GM21381 (cell line): ENCODE measurements at regions not wholly inside any gene's neighbourhood (a gene's known extent, or its start where the extent isn't known, plus 50 kb on each side); places are given as distances from the start of the nearest gene placed in this dataset.

ENCODE experiments used
- ATAC-seq: cut with Tn5 transposase; IDR thresholded peaks from one replicate; pipeline ENCODE4 v1.9.1; 2021; ENCODE audit warnings: mild to moderate bottlenecking, moderate library complexity; ENCODE audit not compliant: unreplicated experiment

DNA sequence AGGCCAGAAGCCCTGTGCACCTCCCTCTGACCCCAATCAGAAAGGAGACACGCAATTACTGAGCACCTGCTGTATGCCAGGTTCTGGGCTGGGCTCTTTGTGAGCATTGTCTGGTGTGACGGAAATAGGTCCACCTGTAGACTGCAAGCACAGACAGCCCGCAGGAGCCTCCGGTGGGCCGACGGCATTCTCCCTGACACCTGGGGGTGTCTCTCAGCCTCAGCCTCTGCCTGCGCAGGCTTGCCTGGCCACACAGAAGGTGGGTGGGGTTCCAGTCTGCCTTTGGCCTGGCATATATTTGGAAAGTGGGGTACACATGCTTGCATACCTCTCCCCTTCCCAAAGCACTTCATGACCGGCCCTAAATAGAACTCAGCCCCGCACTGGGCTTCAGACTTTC, 129.3 kb downstream of the BUD13 start:
- no peak for ATAC-seq

DNA sequence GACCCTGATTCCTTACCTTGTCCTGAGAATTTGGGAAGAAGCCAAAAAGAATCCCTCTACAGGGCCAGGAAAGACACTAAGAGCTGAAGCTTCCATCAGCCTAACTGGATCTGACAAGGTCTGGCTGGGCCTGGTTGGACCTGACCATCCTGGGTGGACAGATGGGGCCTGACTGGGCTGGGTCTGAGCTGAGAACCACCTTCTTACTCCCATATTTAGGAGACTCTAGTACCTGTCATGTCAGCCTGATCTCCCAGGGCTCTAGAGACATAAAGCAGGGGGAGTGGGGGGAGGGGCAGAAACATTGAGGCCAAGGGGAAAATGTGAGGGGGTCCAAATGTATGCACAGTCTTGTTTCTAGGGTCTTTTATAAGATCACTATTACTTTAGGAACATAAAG, 129.9 kb downstream of the BUD13 start:
- no peak for ATAC-seq

DNA sequence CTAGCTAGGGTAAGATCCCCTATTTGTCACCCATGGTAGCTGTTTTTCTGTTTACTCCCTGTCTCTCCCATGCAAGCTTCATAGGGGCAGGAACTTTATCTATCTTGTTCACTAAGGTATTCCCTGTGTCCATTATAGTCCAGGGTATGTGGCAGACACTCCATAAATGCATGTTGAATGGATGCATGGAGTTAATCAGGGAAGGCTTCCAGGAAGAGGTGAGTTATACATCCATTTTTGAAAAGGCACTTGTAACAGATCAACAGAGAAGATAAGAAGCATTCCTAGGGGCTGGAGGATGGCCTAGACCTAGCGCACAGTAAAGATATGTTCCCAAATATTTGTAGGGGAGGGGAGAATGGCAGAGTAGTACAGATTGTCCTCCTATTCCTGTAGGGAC, 130.3 kb downstream of the BUD13 start:
- no peak for ATAC-seq

GRCh38 chr11:116641561-116642045, 131.2 kb downstream of the BUD13 start:
- ATAC-seq = no peak

- no peak for ATAC-seq
These were observed 132.0 kb downstream of the BUD13 start for GRCh38 chr11:116640641-116641402.

GRCh38 chr11:116638463-116638862, 134.3 kb downstream of the BUD13 start:
- ATAC-seq = no peak

- ATAC-seq = no peak
These were observed 135.0 kb downstream of the BUD13 start for GRCh38 chr11:116637766-116638165.

DNA sequence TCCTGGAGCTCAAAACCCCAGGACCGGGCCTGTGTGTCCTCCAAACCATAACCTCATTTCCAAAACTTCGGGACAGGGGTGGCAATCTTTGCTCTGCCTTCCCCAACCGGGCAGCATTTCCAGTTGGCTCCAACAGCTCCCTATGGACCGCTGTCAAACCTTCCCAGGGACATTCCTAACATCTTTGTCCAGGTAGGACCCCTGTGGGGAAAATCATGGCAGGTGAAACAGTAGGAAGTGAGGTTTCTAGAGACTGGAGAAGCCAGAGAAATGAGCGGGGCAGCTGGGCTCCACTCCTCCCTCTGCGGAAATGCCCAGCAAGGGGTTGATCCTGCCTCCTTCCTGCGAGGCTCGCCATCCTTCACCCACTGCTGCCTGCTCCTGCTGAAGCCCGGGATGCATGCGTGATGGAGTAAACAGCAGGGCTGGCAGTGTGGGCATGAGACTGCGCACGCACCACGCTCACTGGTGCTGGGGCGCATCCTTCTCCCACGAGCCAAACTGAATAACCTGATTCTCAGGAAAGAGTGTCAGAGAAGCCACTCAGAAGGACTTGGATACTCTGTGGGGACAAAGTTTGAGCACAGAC, 136.4 kb downstream of the BUD13 start:
- no peak for ATAC-seq

DNA sequence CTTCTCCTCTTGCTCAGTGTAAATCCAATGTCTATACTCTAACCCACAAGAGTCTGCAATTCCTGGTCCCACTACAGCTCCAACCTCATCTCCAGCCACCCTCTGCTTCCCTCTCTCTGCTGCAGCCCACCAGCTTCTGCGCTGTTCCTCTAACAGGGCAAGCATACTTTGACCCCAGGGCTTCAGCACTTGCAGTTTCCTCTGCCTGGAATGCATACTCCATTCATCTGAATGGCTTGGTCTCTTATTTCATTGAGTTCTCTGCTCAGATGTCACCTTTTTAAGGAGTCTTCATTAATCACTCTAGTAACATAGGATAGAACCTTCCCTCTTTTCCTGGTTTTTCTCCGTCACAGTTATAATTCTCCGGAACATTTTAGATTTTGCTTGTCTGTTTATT, 141.6 kb downstream of the BUD13 start:
- ATAC-seq = no peak

DNA sequence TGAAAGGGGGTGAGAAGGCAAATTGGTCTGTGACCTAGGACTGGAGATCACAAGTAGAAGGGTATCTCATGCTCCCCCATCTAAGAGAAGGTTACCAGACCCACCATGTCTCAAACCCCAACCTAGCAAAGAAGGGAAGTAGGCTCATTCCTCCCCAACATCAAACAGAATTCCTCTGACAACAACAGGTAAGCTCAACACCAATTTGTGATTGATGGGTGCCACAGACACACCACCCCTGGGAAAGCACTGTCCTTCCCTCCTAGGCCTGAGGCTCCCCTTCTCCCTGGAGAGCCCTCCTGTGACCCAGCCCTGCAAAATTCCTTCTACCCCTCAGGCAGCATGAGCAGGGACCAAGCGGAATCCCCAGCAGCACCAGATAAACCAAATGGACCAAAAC, 154.3 kb downstream of the BUD13 start:
- no peak for ATAC-seq

DNA sequence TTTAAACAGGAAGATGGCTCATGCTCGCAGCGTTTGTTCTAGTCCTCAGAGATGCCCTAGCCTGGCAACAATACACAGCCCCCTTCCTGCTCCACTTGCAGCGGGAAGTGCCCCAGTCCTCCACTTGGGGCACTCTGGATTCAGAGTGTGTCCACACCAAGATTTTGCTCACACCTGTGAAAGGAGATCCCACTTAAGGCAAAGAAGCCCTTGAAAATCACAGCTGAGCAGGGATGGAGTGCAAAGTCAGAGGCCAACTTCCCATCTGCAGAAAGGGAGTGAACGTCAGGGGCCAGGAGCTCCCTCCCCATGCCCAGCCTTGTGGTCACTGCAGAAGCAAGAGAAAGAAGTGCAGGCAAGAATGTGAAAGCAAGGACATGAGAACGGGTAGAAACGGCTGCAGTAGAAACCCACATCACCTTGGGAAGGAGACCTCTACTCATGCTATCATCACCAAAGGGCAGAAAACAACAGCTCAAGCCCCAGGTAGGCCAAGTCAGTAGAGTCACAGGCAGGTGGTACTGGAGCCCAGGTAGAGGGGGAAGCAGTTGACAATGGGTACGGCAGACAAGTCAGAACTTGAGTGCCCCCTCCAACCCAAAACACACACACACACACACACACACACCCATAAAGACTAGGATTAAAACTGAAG, 157.4 kb downstream of the BUD13 start:
- ATAC-seq = no peak

DNA sequence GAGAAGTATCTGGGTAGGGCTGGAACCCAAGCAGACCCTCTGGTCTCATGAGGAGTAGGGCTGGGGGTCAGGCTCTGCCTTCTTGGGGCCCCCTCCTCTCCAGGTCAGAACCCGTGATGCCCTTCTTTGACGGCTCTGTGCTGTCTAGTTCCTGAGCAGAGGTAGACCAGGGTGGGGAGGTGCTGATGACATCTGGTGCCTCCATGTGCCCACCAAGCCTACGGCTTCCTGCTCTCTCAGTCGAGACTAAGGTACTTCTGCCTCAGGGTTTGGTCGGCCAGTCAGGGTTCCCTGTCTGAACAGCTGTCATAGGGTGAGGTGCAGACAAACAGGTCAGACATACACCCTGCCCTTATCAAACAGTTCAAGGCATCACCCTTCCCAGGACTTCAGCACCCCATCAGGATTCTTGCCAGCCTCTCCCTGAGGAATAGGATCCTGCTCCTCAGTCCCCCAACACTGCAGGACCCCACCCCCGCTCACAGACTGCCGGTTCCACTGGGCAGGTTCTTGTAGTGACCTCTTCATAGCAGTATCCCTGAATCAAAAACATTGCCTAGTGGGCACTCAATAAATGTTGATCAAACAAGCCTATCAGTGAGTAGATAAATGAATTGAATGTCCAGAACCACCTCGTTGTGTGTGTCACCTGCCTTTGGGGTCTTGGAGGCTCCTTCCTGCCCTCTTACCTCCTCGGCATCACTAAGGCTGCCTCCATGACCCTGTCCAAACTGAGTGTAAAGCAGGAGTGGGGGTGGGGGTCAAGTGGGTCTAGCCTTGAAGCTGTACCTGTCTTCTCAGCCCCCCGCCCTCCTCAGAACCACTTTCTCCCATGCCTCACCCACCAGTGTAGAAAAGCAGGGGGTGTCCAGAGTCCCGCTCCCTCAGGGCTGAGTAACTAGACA, 158.2 kb downstream of the BUD13 start:
- ATAC-seq = no peak

- ATAC-seq = no peak
These were observed 159.4 kb downstream of the BUD13 start for GRCh38 chr11:116613206-116613875.

- no peak for ATAC-seq
These were observed 160.7 kb downstream of the BUD13 start for GRCh38 chr11:116611998-116612620.

- no peak for ATAC-seq
These were observed 162.6 kb downstream of the BUD13 start for GRCh38 chr11:116610190-116610589.

DNA sequence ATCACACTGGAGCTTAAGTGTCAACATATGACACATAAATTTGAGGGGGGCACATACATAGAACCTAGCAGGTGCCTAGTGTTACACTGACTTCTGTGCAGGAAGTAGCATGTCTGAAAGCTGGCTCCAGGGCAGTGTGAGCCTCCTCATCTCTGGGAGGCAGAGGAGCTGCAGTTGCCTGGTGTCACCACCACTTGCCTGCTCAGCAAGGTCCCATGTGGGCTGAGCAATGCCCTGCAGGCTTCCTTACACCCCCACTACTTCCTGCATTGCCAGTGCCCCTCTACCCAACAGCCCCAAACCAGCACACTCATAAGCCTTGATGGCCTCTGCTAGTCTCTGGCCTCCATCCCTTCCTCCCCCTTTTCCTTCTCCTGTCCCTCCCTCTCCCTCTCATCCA, 165.8 kb downstream of the BUD13 start:
- ATAC-seq = no peak

- no peak for ATAC-seq
These were observed 167.0 kb downstream of the BUD13 start for GRCh38 chr11:116605543-116606459.

GRCh38 chr11:116603728-116604323, 169.0 kb downstream of the BUD13 start:
- no peak for ATAC-seq

GRCh38 chr11:116602637-116602942, 170.2 kb downstream of the BUD13 start:
- ATAC-seq = no peak
